NT2/D1 (cell line): ENCODE measurements at regions not wholly inside any gene's neighbourhood (a gene's known extent, or its start where the extent isn't known, plus 50 kb on each side); places are given as distances from the start of the nearest gene placed in this dataset.

Experiments used
- YY1 ChIP-seq: IDR thresholded peaks from 2 replicates; pipeline ENCODE4 v1.6.1; 2011; ENCODE audit not compliant: insufficient read length, insufficient read depth
- ZNF274 ChIP-seq: IDR thresholded peaks from 2 replicates; pipeline ENCODE4 v1.6.1; 2011; ENCODE audit warnings: mild to moderate bottlenecking, low read depth, low read length

GRCh38 chr13:28566891-28567290 is 72.0 kb upstream of the FLT1 start:
- no peak for TF ChIP-seq YY1
- TF ChIP-seq ZNF274, result no peak
